B cell (primary cell): ENCODE measurements at regions not wholly inside any gene's neighbourhood (a gene's known extent, or its start where the extent isn't known, plus 50 kb on each side); places are given as distances from the start of the nearest gene placed in this dataset.

ENCODE experiments used
- ATAC-seq: fragments of 200-7000 bp; cut with Tn5 transposase; one replicate; pipeline ENCODE4 v1.10.0; 2021; ENCODE audit warnings: low read depth, mild to moderate bottlenecking, moderate number of reproducible peaks, moderate library complexity
- CTCF ChIA-PET: fragments of 350-600 bp; sonication (Branson Sonifier 250); formaldehyde crosslinking; loops from one replicate; lab custom pipeline; 2021; ENCODE audit warnings: antibody characterized with exemption, inconsistent platforms; lab: Charles Lee
- POLR2A ChIA-PET: fragments of 350-600 bp; sonication (Branson Sonifier 250); formaldehyde crosslinking; loops from one replicate; lab custom pipeline; 2021; ENCODE audit warnings: antibody characterized with exemption; lab: Charles Lee
- DNase-seq: peaks from one replicate; pipeline ENCODE4 v3.0.0; 2013
- H2AFZ ChIP-seq: 2 replicates; pipeline ENCODE4 v1.6.1; 2012; ENCODE audit warnings: mild to moderate bottlenecking, low read depth, low read length; ENCODE audit not compliant: insufficient read depth, poor library complexity, severe bottlenecking
- H3K27ac ChIP-seq, 2 donors: 1 replicate in 1 of 2; 2 replicates in 1 of 2; pipeline ENCODE4 v1.5.1; 2012 to 2013; ENCODE audit warnings: low read length in 2 of 2, mild to moderate bottlenecking in 2 of 2, moderate library complexity in 1 of 2
- H3K27me3 ChIP-seq, 4 experiments: fragments of 200-600 bp in 1 of 4; sonication (generic) in 1 of 4; replicated peaks in 1 of 4; 1 replicate in 2 of 4; 2 replicates in 2 of 4; pipeline versions ENCODE4 v1.6.1 to v1.7.0; 2013 to 2016; ENCODE audit warnings: low read length in 3 of 4, mild to moderate bottlenecking in 2 of 4, mixed read lengths in 1 of 4, moderate library complexity in 1 of 4; ENCODE audit not compliant: insufficient read depth in 4 of 4, control insufficient read depth in 3 of 4; ENCODE audit errors: control extremely low read depth in 1 of 4
- H3K36me3 ChIP-seq, 2 experiments: replicated peaks in 1 of 2; 1 replicate in 1 of 2; 2 replicates in 1 of 2; pipeline versions ENCODE4 v1.6.1 to v1.7.1; 2013; ENCODE audit warnings: low read length in 1 of 2; ENCODE audit not compliant: insufficient read depth in 2 of 2, control insufficient read depth in 1 of 2; ENCODE audit errors: control extremely low read depth in 1 of 2, extremely low read depth in 1 of 2
- H3K4me1 ChIP-seq, 2 donors: fragments of 200-600 bp in 1 of 2; sonication (generic) in 1 of 2; 1 replicate in 1 of 2; 2 replicates in 1 of 2; pipeline versions ENCODE4 v1.5.1 to v1.6.1; 2013 to 2017; ENCODE audit warnings: low read length in 2 of 2; ENCODE audit not compliant: control insufficient read depth in 2 of 2, insufficient read depth in 2 of 2
- H3K4me2 ChIP-seq: replicated peaks from 2 replicates; pipeline ENCODE3; 2012; ENCODE audit warnings: mild to moderate bottlenecking, low read depth, low read length; ENCODE audit not compliant: poor library complexity, severe bottlenecking
- H3K4me3 ChIP-seq, 5 experiments: fragments of 200-600 bp in 1 of 5; sonication (generic) in 1 of 5; 1 replicate in 3 of 5; 2 replicates in 2 of 5; pipeline versions ENCODE4 v1.5.1 to v1.7.0; 2011 to 2016; ENCODE audit warnings: low read length in 4 of 5, mild to moderate bottlenecking in 4 of 5, low read depth in 2 of 5, control low read depth in 1 of 5, moderate library complexity in 1 of 5; ENCODE audit not compliant: insufficient read depth in 1 of 5; ENCODE audit errors: control extremely low read depth in 1 of 5, extremely low read depth in 1 of 5
- H3K79me2 ChIP-seq: fragments of 200-600 bp; sonication (generic); one replicate; pipeline ENCODE4 v1.6.0; 2016; ENCODE audit warnings: low read length; ENCODE audit not compliant: control insufficient read depth, insufficient read depth
- H3K9ac ChIP-seq: fragments of 200-600 bp; sonication (generic); 2 replicates; pipeline ENCODE4 v1.6.1; 2017; ENCODE audit warnings: mild to moderate bottlenecking, low read length, moderate library complexity
- H3K9me3 ChIP-seq, 3 donors: one replicate each; pipeline versions ENCODE4 v1.6.1 to v1.7.1; 2013; ENCODE audit warnings: low read length in 2 of 3; ENCODE audit not compliant: control insufficient read depth in 2 of 3, insufficient read depth in 1 of 3; ENCODE audit errors: control extremely low read depth in 1 of 3
- H4K20me1 ChIP-seq: 2 replicates; pipeline ENCODE4 v1.6.0; 2012; ENCODE audit warnings: mild to moderate bottlenecking, low read length; ENCODE audit not compliant: insufficient read depth, control insufficient read depth, poor library complexity, severe bottlenecking
- H3K27ac Mint-ChIP-seq: one replicate; pipeline ENCODE4 v1.8.0; 2021; ENCODE audit warnings: mixed read lengths
- H3K27me3 Mint-ChIP-seq: one replicate; pipeline ENCODE4 v1.8.0; 2021; ENCODE audit warnings: mixed read lengths
- H3K4me1 Mint-ChIP-seq: one replicate; pipeline ENCODE4 v1.8.0; 2021; ENCODE audit warnings: mixed read lengths
- H3K4me3 Mint-ChIP-seq: one replicate; pipeline ENCODE4 v1.8.0; 2021; ENCODE audit warnings: mixed read lengths
- H3K9me3 Mint-ChIP-seq: one replicate; pipeline ENCODE4 v1.8.0; 2022; ENCODE audit warnings: mixed read lengths; ENCODE audit not compliant: insufficient read depth
- CTCF ChIP-seq: fragments of 200-600 bp; IDR thresholded peaks from one replicate; pipeline ENCODE4 v1.8.0; 2022; ENCODE audit warnings: antibody characterized with exemption, mild to moderate bottlenecking
- EZH2 ChIP-seq: IDR thresholded peaks from 2 replicates; pipeline ENCODE4 v1.6.1; 2012; ENCODE audit warnings: borderline replicate concordance, low read depth, mild to moderate bottlenecking, moderate library complexity, low read length; ENCODE audit not compliant: insufficient read depth, poor library complexity, severe bottlenecking
- WGBS: methylation state at CpG from one replicate; pipeline ENCODE4 v1.1.5; 2013; ENCODE audit warnings: missing lambda C conversion rate; ENCODE audit not compliant: insufficient coverage; 5-methylcytosine and 5-hydroxymethylcytosine counted together
- intact Hi-C: fragments of 100-400 bp; cut with micrococcal nuclease; formaldehyde crosslinking; loops from one replicate; pipeline ENCODE4 v1.10.0; 2022

- Histone ChIP-seq H3K79me2 (no peaks in the 10 kb centered on the region), H3K4me1 (no peaks in the 10 kb centered on the region), H3K4me3 (no peak overlapping the region), H3K9ac (no peak overlapping the region), H2AFZ (no peak overlapping the region), H3K27me3 (no peaks in the 10 kb centered on the region), H4K20me1 (no peaks in the 10 kb centered on the region), H3K27ac (no peak overlapping the region), H3K9me3 (no peaks in the 10 kb centered on the region), H3K36me3 (no peaks in the 10 kb centered on the region), H3K4me2 (no peak overlapping the region)
- intact Hi-C loops, result no loop called here
- H3K4me3 Mint-ChIP-seq, result no peak overlapping the region
- no peaks in the 10 kb centered on the region for H3K9me3 Mint-ChIP-seq
- CTCF ChIA-PET, result no interaction called here
- POLR2A ChIA-PET, result no interaction called here
- no peaks in the 10 kb centered on the region for H3K4me1 Mint-ChIP-seq
- TF ChIP-seq EZH2 (no peak), CTCF (no peak)
- peaks cover 5% of the 10 kb centered on the region for H3K27me3 Mint-ChIP-seq
- no peak overlapping the region for H3K27ac Mint-ChIP-seq
- DNase-seq (no peak), ATAC-seq (no peak)
- 80% methylated on average over 1 of the region's 2 CpGs for WGBS
Observed at GRCh38 chr1:113326976-113327375, 63.3 kb upstream of the MAGI3 start.

DNA sequence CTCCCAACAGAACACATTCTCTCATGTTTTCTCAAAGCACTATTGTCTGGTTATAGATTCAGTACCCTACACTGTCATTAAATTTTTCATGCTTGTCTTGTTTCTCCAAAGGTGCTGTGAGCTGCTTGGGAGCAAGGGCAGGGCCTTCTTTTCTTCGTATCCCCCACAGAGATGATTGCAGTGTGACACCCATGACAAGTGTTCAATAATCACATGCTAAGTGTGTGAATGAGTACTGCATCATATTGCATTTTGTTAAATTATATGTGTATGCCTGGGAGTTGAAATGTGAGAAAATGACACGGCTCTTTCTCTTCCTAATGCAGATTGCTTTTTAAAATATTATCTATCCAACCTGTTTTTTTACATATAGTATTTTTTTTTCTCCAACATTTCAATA is 57.3 kb upstream of the MAGI3 start:
- Histone ChIP-seq H3K4me1 (no peaks in the 10 kb centered on the region), H3K27ac (no peak overlapping the region), H3K36me3 (no peaks in the 10 kb centered on the region), H2AFZ (no peak overlapping the region), H3K79me2 (no peaks in the 10 kb centered on the region), H3K4me2 (no peak overlapping the region), H3K27me3 (no peaks in the 10 kb centered on the region), H3K4me3 (no peak overlapping the region), H4K20me1 (no peaks in the 10 kb centered on the region), H3K9ac (no peak overlapping the region), H3K9me3 (no peaks in the 10 kb centered on the region)
- intact Hi-C loops, result no loop called here
- ATAC-seq (no peak), DNase-seq (no peak)
- Mint-ChIP-seq H3K4me3 (no peak overlapping the region), H3K27me3 (peaks cover 18% of the 10 kb centered on the region), H3K4me1 (no peaks in the 10 kb centered on the region), H3K9me3 (no peaks in the 10 kb centered on the region), H3K27ac (no peak overlapping the region)
- TF ChIP-seq CTCF (no peak), EZH2 (no peak)
- no CpG with 5 or more reads among the region's 2 CpGs for WGBS
- CTCF ChIA-PET, result no interaction called here
- POLR2A ChIA-PET, result no interaction called here
